ENCODE measurements at regions not wholly inside any gene's neighbourhood (a gene's known extent, or its start where the extent isn't known, plus 50 kb on each side); places are given as distances from the start of the nearest gene placed in this dataset.

DNA sequence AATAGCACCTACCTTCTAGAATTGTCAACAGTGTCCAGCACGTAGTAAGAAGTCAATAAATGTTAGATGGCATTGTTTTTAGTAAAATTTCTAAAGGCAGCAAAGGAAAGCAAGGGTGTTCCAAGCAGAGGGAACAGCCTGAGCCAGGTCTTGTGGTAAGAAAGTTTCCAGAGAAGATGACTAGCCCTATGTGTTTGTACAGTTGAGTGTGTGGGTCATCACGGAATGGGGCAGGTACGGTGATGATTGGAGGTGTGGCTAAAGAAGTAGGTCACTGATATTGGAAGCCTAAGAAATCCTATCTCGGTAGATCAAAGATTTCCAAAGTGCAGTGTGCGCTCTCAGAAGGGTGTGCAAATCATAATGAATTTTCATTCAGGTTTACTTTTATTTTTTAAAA is 94.2 kb upstream of the BCL6 start:
- H3K4me1 ChIP-seq, result no peaks in the 10 kb centered on the region
- no peaks in the 10 kb centered on the region for H3K9me3 ChIP-seq (ENCODE audit: control insufficient read depth, low read length)
- TF ChIP-seq, protein P1, sequence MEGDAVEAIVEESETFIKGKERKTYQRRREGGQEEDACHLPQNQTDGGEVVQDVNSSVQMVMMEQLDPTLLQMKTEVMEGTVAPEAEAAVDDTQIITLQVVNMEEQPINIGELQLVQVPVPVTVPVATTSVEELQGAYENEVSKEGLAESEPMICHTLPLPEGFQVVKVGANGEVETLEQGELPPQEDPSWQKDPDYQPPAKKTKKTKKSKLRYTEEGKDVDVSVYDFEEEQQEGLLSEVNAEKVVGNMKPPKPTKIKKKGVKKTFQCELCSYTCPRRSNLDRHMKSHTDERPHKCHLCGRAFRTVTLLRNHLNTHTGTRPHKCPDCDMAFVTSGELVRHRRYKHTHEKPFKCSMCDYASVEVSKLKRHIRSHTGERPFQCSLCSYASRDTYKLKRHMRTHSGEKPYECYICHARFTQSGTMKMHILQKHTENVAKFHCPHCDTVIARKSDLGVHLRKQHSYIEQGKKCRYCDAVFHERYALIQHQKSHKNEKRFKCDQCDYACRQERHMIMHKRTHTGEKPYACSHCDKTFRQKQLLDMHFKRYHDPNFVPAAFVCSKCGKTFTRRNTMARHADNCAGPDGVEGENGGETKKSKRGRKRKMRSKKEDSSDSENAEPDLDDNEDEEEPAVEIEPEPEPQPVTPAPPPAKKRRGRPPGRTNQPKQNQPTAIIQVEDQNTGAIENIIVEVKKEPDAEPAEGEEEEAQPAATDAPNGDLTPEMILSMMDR (IDR thresholded peaks at IDR 0.05), result no peak
- H3K27me3 ChIP-seq (ENCODE audit: control insufficient read depth, insufficient read depth, low read length), result no peaks in the 10 kb centered on the region
- no peaks in the 10 kb centered on the region for H3K36me3 ChIP-seq (ENCODE audit: control insufficient read depth, insufficient read depth, low read length)
- H3K79me2 ChIP-seq, result no peaks in the 10 kb centered on the region
- no peak overlapping the region for H2AFZ ChIP-seq
- no peak overlapping the region for H3K27ac ChIP-seq
- no peak overlapping the region for H3K9ac ChIP-seq
- H3K4me3 ChIP-seq (ENCODE audit: low read depth, low read length), result no peak overlapping the region
- no peak overlapping the region for H3K4me2 ChIP-seq (ENCODE audit: low read length)

DNA sequence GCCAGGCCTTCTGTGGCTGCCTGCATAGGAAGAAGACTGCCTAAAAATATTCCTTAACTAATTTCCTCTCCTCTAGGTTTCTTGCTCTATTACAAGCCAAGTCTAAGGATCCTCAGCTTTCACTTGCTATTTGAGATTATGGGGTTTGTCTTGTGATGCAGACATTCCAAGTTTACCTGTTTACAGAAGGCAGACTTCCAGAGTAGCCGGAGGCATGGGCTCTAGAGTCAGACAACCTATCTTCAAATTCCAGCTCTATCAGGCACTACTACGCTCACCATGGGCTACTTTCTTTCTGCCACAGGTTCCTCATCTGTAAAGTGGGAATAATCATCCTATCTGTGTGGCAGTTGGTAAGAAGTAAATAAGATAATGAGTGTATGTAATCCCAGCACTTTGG is 95.6 kb upstream of the BCL6 start:
- Histone ChIP-seq H3K36me3 (ENCODE audit: control insufficient read depth, insufficient read depth, low read length) (no peaks in the 10 kb centered on the region), H3K9ac (no peak overlapping the region), H3K4me1 (no peaks in the 10 kb centered on the region), H3K9me3 (ENCODE audit: control insufficient read depth, low read length) (no peaks in the 10 kb centered on the region), H3K27me3 (ENCODE audit: control insufficient read depth, insufficient read depth, low read length) (no peaks in the 10 kb centered on the region), H3K27ac (no peak overlapping the region), H3K79me2 (no peaks in the 10 kb centered on the region), H2AFZ (no peak overlapping the region), H3K4me2 (ENCODE audit: low read length) (no peak overlapping the region), H3K4me3 (ENCODE audit: low read depth, low read length) (no peak overlapping the region)
- TF ChIP-seq, protein P1 (IDR thresholded peaks at IDR 0.05), result no peak

GRCh38 chr3:187841560-187841959 is 96.3 kb upstream of the BCL6 start:
- H3K36me3 ChIP-seq (ENCODE audit: control insufficient read depth, insufficient read depth, low read length), result no peaks in the 10 kb centered on the region
- no peaks in the 10 kb centered on the region for H3K9me3 ChIP-seq (ENCODE audit: control insufficient read depth, low read length)
- TF ChIP-seq, protein P1 (IDR thresholded peaks at IDR 0.05), result no peak
- H2AFZ ChIP-seq, result no peak overlapping the region
- no peak overlapping the region for H3K4me2 ChIP-seq (ENCODE audit: low read length)
- H3K4me3 ChIP-seq (ENCODE audit: low read depth, low read length), result no peak overlapping the region
- H3K27me3 ChIP-seq (ENCODE audit: control insufficient read depth, insufficient read depth, low read length), result no peaks in the 10 kb centered on the region
- no peak overlapping the region for H3K9ac ChIP-seq
- H3K79me2 ChIP-seq, result no peaks in the 10 kb centered on the region
- no peak overlapping the region for H3K27ac ChIP-seq
- H3K4me1 ChIP-seq, result no peaks in the 10 kb centered on the region

- Histone ChIP-seq H3K36me3 (ENCODE audit: control insufficient read depth, insufficient read depth, low read length) (no peaks in the 10 kb centered on the region), H3K4me1 (no peaks in the 10 kb centered on the region), H3K9me3 (ENCODE audit: control insufficient read depth, low read length) (no peaks in the 10 kb centered on the region), H3K4me3 (ENCODE audit: low read depth, low read length) (no peak overlapping the region), H3K27me3 (ENCODE audit: control insufficient read depth, insufficient read depth, low read length) (no peaks in the 10 kb centered on the region), H3K27ac (no peak overlapping the region), H3K79me2 (no peaks in the 10 kb centered on the region), H3K9ac (no peak overlapping the region), H3K4me2 (ENCODE audit: low read length) (no peak overlapping the region), H2AFZ (no peak overlapping the region)
- TF ChIP-seq, protein P1 (IDR thresholded peaks at IDR 0.05), result no peak
These were observed 98.4 kb upstream of the BCL6 start for GRCh38 chr3:187843654-187844053.

DNA sequence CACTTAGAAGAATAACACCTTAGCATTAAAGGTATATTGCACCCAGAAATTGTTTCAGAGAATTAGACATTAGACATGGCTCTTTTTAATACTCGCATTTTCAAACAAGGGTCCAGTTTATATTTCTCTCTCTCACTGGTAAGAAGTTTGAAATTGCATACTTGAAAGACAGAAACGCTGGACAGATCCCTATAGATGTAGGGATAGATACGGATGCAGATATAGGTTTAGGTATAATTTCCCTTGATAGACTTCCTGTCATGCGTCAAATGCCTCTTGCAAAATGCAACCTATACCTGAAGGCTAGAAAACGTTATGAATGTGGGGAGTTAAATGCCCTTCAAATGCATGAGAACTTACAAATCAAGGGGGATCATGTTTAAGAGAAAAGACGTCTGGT is 99.4 kb upstream of the BCL6 start:
- Histone ChIP-seq H3K27ac (no peak overlapping the region), H3K4me2 (ENCODE audit: low read length) (no peak overlapping the region), H3K27me3 (ENCODE audit: control insufficient read depth, insufficient read depth, low read length) (no peaks in the 10 kb centered on the region), H3K36me3 (ENCODE audit: control insufficient read depth, insufficient read depth, low read length) (no peaks in the 10 kb centered on the region), H2AFZ (no peak overlapping the region), H3K4me1 (no peaks in the 10 kb centered on the region), H3K79me2 (no peaks in the 10 kb centered on the region), H3K9me3 (ENCODE audit: control insufficient read depth, low read length) (no peaks in the 10 kb centered on the region), H3K9ac (no peak overlapping the region), H3K4me3 (ENCODE audit: low read depth, low read length) (no peak overlapping the region)
- TF ChIP-seq, protein P1 (IDR thresholded peaks at IDR 0.05), result no peak
